A549 (cell line): ENCODE measurements at regions not wholly inside any gene's neighbourhood (a gene's known extent, or its start where the extent isn't known, plus 50 kb on each side); places are given as distances from the start of the nearest gene placed in this dataset.
"Not testable (repeated sequence)": the region's sequence is repeated elsewhere in the genome, so short reads cannot be mapped to it uniquely, and the experiment has no call there.

Source experiments
- ATAC-seq, 2 experiments: fragments of 200-7000 bp in 1 of 2; fragments of >200 bp in 1 of 2; cut with Nextera tagmentation in 1 of 2; cut with Tn5 transposase in 1 of 2; 3 replicates each; pipeline versions ENCODE4 v1.8.0 to v1.9.1; 2018 to 2020; ENCODE audit warnings: mild to moderate bottlenecking in 1 of 2, moderate library complexity in 1 of 2
- CTCF ChIA-PET: fragments of 300-600 bp; sonication (Branson Sonifier 250); formaldehyde crosslinking; extraction: SDS; loops from one replicate; lab custom pipeline; 2021; ENCODE audit warnings: antibody characterized with exemption, inconsistent platforms; lab: Yijun Ruan, JAX
- POLR2A ChIA-PET: fragments of 350-600 bp; formaldehyde crosslinking; extraction: SDS; loops from one replicate; lab custom pipeline; 2021; ENCODE audit warnings: antibody characterized with exemption, inconsistent platforms; lab: Yijun Ruan, JAX
- DNase-seq, 2 experiments: peaks; one replicate each; pipeline versions ENCODE4 v3.0.0 to v3.0.0-alpha.2; 2011 to 2016; ENCODE audit warnings: low read depth in 1 of 2, low spot score in 1 of 2
- FAIRE-seq: peaks from 2 replicates; lab custom pipeline; 2011; peaks lifted over from hg19 to GRCh38; lab: Jason Lieb, UNC
- H3K27ac ChIP-seq, 2 experiments: fragments of >200 bp; sonication (Bioruptor Twin); formaldehyde crosslinking; 3 replicates each; pipeline ENCODE4 v1.5.1; 2016 to 2017
- H3K4me1 ChIP-seq: fragments of >200 bp; sonication (Bioruptor Twin); formaldehyde crosslinking; 3 replicates; pipeline ENCODE4 v1.6.1; 2016
- H3K4me2 ChIP-seq: fragments of >200 bp; sonication (Bioruptor Twin); formaldehyde crosslinking; 3 replicates; pipeline ENCODE4 v1.6.1; 2016
- H3K4me3 ChIP-seq: fragments of >200 bp; sonication (Bioruptor Twin); formaldehyde crosslinking; 3 replicates; pipeline ENCODE4 v1.5.1; 2016
- H3K9me3 ChIP-seq: fragments of >200 bp; sonication (Bioruptor Twin); formaldehyde crosslinking; 3 replicates; pipeline ENCODE4 v1.6.1; 2016
- CBX2 ChIP-seq: fragments of 200-600 bp; sonication (generic); IDR thresholded peaks from 2 replicates; pipeline ENCODE4 v1.6.1; 2016; ENCODE audit warnings: low read depth, mild to moderate bottlenecking, borderline replicate concordance
- CBX8 ChIP-seq: fragments of 200-600 bp; sonication (generic); IDR thresholded peaks from 2 replicates; pipeline ENCODE4 v1.6.1; 2016
- EHF ChIP-seq: fragments of 250-450 bp; sonication (Bioruptor Pico); IDR thresholded peaks from 2 replicates; pipeline ENCODE4 v1.5.0; 2020; ENCODE audit warnings: mild to moderate bottlenecking
- EP300 ChIP-seq, 2 experiments: fragments of >200 bp; sonication (Bioruptor Twin); formaldehyde crosslinking; IDR thresholded peaks; 2 replicates in 1 of 2; 3 replicates in 1 of 2; pipeline ENCODE4 v1.6.1; 2016 to 2017
- FOXS1 ChIP-seq: fragments of 250-450 bp; sonication (Bioruptor Pico); IDR thresholded peaks from 2 replicates; pipeline ENCODE4 v1.5.0; 2020; ENCODE audit warnings: mild to moderate bottlenecking, moderate library complexity
- HOXB5 ChIP-seq: fragments of 250-450 bp; sonication (Bioruptor Pico); IDR thresholded peaks from 2 replicates; pipeline ENCODE4 v1.5.0; 2020; ENCODE audit warnings: mild to moderate bottlenecking, moderate library complexity
- JUN ChIP-seq, 2 experiments: fragments of >200 bp; sonication (Bioruptor Twin); formaldehyde crosslinking; IDR thresholded peaks; 2 replicates in 1 of 2; 3 replicates in 1 of 2; pipeline ENCODE4 v1.6.1; 2016 to 2017
- JUNB ChIP-seq: fragments of >200 bp; sonication (Bioruptor Twin); formaldehyde crosslinking; IDR thresholded peaks from 2 replicates; pipeline ENCODE4 v1.6.1; 2016
- MAZ ChIP-seq: fragments of 150-350 bp; IDR thresholded peaks from 2 replicates; pipeline ENCODE4 v1.6.1; 2014; ENCODE audit warnings: antibody characterized with exemption, low read depth, low read length, borderline replicate concordance
- MYC ChIP-seq: IDR thresholded peaks from 2 replicates; pipeline ENCODE4 v1.6.1; 2012; ENCODE audit warnings: mild to moderate bottlenecking, inconsistent platforms, low read length, improper control_type of control experiment, borderline replicate concordance
- NFE2L2 ChIP-seq: fragments of 150-350 bp; conservative IDR thresholded peaks from 2 replicates; pipeline ENCODE4 v1.6.1; 2014; ENCODE audit warnings: low read length
- NPAS2 ChIP-seq: fragments of 250-450 bp; sonication (Bioruptor Pico); IDR thresholded peaks from 2 replicates; pipeline ENCODE4 v1.8.0; 2022; ENCODE audit warnings: mild to moderate bottlenecking, moderate library complexity, borderline replicate concordance
- NR3C1 ChIP-seq: fragments of >200 bp; sonication (Bioruptor Twin); formaldehyde crosslinking; IDR thresholded peaks from 3 replicates; pipeline ENCODE4 v1.6.1; 2017
- PHF8 ChIP-seq: fragments of 200-600 bp; sonication (generic); IDR thresholded peaks from 2 replicates; pipeline ENCODE4 v1.6.1; 2016; ENCODE audit warnings: low read depth, mild to moderate bottlenecking, antibody characterized with exemption, moderate library complexity, borderline replicate concordance
- POLR2A ChIP-seq: IDR thresholded peaks from 2 replicates; pipeline ENCODE4 v1.6.1; 2012; ENCODE audit warnings: mild to moderate bottlenecking, low read length
- RAD21 ChIP-seq, 2 experiments: fragments of >200 bp in 1 of 2; sonication (Bioruptor Twin) in 1 of 2; formaldehyde crosslinking in 1 of 2; IDR thresholded peaks in 1 of 2; conservative IDR thresholded peaks in 1 of 2; 2 replicates in 1 of 2; 3 replicates in 1 of 2; pipeline ENCODE4 v1.6.1; 2012 to 2018; ENCODE audit warnings: inconsistent platforms in 1 of 2
- SMC3 ChIP-seq: fragments of >200 bp; sonication (Bioruptor Twin); formaldehyde crosslinking; IDR thresholded peaks from 3 replicates; pipeline ENCODE4 v1.6.1; 2018; ENCODE audit warnings: inconsistent platforms
- SREBF2 ChIP-seq: fragments of 450-650 bp; IDR thresholded peaks from 2 replicates; pipeline ENCODE4 v1.6.1; 2014; ENCODE audit warnings: mild to moderate bottlenecking, moderate library complexity
- TFCP2L1 ChIP-seq: fragments of 250-450 bp; sonication (Bioruptor Pico); IDR thresholded peaks from 2 replicates; pipeline ENCODE4 v1.5.0; 2021; ENCODE audit warnings: mild to moderate bottlenecking
- ZC3H11A ChIP-seq: fragments of 450-650 bp; IDR thresholded peaks from 2 replicates; pipeline ENCODE4 v1.6.1; 2014; ENCODE audit warnings: antibody characterized with exemption, mild to moderate bottlenecking
- ZFP36 ChIP-seq: fragments of 450-650 bp; IDR thresholded peaks from 2 replicates; pipeline ENCODE4 v1.6.1; 2014; ENCODE audit warnings: borderline replicate concordance; ENCODE audit not compliant: partially characterized antibody
- ZSCAN20 ChIP-seq: fragments of 250-450 bp; sonication (Bioruptor Pico); IDR thresholded peaks from 2 replicates; pipeline ENCODE4 v1.8.0; 2022; ENCODE audit warnings: mild to moderate bottlenecking, moderate library complexity
- WGBS: methylation state at CpG from one replicate; pipeline ENCODE4 v1.1.6; 2017; ENCODE audit errors: missing lambda C conversion rate; 5-methylcytosine and 5-hydroxymethylcytosine counted together
- TF ChIP-seq, protein P1 (sequence below): fragments of >200 bp; sonication (Bioruptor Twin); formaldehyde crosslinking; IDR thresholded peaks from 3 replicates; pipeline ENCODE4 v1.5.1; 2016
- TF ChIP-seq, protein P2 (sequence below): fragments of >200 bp; sonication (Bioruptor Twin); formaldehyde crosslinking; IDR thresholded peaks from 3 replicates; pipeline ENCODE4 v1.6.1; 2016
- TF ChIP-seq, protein P3 (sequence below): fragments of 250-450 bp; sonication (Bioruptor Pico); IDR thresholded peaks from 2 replicates; pipeline ENCODE4 v1.5.0; 2021; ENCODE audit warnings: mild to moderate bottlenecking, moderate library complexity, borderline replicate concordance
- TF ChIP-seq, protein P4 (sequence below): IDR thresholded peaks from 2 replicates; pipeline ENCODE4 v1.6.1; 2012; ENCODE audit warnings: low read depth, borderline replicate concordance

DNA sequence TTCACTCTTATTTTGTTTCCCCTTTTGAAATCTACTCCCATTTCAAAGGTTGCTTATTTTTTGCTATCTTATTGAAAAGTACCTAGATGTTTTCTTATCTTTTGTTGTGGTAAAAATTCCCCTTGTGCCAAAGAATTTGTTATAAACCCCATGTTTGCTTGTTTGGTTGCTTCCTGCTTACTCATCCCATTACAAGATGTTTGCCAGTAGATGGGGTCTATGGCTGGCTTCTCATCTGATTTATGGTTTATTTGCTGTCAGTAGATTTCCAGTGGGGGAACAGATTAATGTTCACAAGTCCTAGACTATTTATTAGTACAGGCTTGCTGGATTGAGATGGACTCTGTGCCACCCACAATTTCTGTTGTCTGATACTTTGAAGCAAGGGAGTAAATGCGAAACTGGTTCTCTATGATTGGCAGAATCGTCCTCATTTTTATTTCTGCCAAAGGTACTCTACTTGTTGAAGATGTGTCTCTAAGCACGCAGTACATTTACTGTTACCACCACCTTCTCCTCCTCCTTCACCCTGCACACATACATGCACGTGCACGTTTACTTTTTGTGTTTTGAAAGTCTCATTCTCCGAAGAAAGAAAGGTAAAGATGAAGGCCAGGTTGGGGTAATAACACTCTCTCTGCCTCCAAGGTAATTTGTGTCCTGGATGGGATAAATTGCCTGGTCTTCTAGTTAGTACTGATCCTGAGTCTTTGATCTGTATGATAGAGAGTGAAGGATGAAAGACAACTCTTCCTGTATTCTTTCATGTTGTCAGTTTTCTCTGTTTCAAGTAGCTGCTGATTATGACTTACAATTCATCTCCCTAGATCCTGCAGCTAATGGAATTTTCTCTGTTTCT is 117.2 kb upstream of the ATP2B1 start (continued):
- TF ChIP-seq, protein P1, sequence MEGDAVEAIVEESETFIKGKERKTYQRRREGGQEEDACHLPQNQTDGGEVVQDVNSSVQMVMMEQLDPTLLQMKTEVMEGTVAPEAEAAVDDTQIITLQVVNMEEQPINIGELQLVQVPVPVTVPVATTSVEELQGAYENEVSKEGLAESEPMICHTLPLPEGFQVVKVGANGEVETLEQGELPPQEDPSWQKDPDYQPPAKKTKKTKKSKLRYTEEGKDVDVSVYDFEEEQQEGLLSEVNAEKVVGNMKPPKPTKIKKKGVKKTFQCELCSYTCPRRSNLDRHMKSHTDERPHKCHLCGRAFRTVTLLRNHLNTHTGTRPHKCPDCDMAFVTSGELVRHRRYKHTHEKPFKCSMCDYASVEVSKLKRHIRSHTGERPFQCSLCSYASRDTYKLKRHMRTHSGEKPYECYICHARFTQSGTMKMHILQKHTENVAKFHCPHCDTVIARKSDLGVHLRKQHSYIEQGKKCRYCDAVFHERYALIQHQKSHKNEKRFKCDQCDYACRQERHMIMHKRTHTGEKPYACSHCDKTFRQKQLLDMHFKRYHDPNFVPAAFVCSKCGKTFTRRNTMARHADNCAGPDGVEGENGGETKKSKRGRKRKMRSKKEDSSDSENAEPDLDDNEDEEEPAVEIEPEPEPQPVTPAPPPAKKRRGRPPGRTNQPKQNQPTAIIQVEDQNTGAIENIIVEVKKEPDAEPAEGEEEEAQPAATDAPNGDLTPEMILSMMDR = 0 out of 3 replicates have a peak, but pooled peaks have one; percentile 11
- TF ChIP-seq MYC (no peak), NFE2L2 (no peak), CBX2 (no peak), EP300 (IDR thresholded peaks at IDR 0.05) (peak; percentile 84 to 87; a peak in 4 of 5 replicates), CBX8 (no peak), JUNB (peak; percentile 89), SMC3 (peak; percentile 50; the same call in 2 of the 3 replicates)
- TF ChIP-seq, protein P2, sequence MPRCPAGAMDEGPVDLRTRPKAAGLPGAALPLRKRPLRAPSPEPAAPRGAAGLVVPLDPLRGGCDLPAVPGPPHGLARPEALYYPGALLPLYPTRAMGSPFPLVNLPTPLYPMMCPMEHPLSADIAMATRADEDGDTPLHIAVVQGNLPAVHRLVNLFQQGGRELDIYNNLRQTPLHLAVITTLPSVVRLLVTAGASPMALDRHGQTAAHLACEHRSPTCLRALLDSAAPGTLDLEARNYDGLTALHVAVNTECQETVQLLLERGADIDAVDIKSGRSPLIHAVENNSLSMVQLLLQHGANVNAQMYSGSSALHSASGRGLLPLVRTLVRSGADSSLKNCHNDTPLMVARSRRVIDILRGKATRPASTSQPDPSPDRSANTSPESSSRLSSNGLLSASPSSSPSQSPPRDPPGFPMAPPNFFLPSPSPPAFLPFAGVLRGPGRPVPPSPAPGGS = peak; percentile 49; the same call in 1 of the 3 replicates

DNA sequence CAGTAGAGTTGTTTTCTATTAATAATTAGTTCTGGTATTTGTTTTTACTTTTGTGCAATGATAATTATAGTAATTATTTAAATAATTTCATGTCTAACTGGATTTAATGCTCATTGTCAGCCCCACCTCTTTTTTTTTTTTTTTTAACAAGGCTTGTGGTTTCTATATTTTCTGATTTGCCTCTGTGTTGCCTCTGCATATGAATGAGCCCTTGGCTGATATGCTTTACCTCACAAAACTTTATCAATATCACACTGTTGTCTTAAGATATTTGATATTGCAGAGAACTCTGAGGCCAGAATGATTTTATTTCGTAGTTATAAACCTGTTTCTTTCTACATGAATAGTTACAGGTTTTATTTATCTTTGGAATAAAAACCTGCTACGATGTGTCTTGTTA is 116.2 kb upstream of the ATP2B1 start:
- peak overlapping the region; percentile 83 for H3K4me2 ChIP-seq
- POLR2A ChIA-PET = no interaction called here

DNA sequence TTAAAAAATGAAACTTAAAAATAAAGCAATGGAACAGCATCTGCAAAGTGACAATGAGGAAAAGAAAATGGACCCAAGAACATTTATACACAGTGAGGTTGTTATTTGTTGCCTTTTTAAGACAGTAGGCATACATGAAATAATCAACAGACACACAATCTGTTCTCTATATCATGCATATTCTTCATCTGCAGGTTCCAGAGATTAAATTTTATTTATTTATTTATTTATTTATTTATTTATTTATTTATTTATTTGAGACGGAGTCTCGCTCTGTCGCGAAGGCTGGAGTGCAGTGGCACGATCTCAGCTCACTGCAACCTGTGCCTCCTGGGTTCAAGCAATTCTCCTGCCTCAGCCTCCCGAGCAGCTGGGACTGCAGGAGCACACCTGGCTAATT is 114.4 kb upstream of the ATP2B1 start:
- FAIRE-seq, H3K9me3 ChIP-seq, ATAC-seq, DNase-seq, H3K4me2 ChIP-seq, H3K4me3 ChIP-seq: not testable (repeated sequence)
- ChIA-PET POLR2A (interaction anchor here (1.0 kb wide), 1 partner anchor 114 kb away, joined by 8 read pairs; no protein-coding TSS in a partner anchor), CTCF (interaction anchor here (0.6 kb wide), 1 partner anchor 1077 kb away, joined by 3 read pairs; no protein-coding TSS in a partner anchor)
- Histone ChIP-seq H3K4me1 (peaks cover 28% of the 10 kb centered on the region), H3K27ac (0 out of 6 replicates have a peak overlapping the region, but pooled peaks of 1 of the 2 experiments have one; percentile 33)
- peak; percentile 40 for TF ChIP-seq ZC3H11A
- WGBS = 94% methylated on average over 6 of the region's 6 CpGs

More for the DNA sequence above, 116.2 kb upstream of the ATP2B1 start:
- peaks cover 27% of the 10 kb centered on the region for H3K4me1 ChIP-seq
- ATAC-seq (no peak), DNase-seq (peak in 1 of 2 experiments; percentile 30), FAIRE-seq (no peak)
- H3K27ac ChIP-seq = peak overlapping the region; percentile 77; a peak in 5 of 6 replicates
- no peak for TF ChIP-seq JUNB
- peak; percentile 78; the same call in 1 of the 2 replicates for TF ChIP-seq ZSCAN20 (CRISPR knock-in tag)
- H3K4me3 ChIP-seq = peak overlapping the region; percentile 30; the same call in 2 of the 3 replicates
- H3K9me3 ChIP-seq = no peaks in the 10 kb centered on the region
- CTCF ChIA-PET = interaction anchor here (0.7 kb wide), 1 partner anchor 15 kb away, joined by 3 read pairs; no protein-coding TSS in a partner anchor
- 2% methylated on average over 2 of the region's 2 CpGs for WGBS

DNA sequence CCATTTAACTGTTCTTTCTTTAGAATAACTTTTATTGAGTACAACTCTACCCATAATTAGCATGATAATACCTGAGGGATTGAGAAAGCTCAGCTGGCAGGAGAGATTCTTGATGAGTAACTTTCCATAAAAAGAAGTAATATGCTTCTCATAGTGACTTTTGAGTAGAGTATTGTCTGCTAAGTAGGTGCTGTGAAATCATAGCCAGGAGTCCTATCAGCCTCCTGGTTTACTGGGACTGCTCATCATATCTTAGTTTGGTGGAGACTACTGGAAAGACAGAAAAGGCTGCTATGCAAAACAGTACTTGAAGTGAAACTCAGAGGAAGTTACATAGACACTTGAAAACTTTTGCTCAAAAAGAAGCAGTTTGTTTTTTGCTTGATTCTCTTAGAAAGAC is 113.3 kb upstream of the ATP2B1 start:
- Histone ChIP-seq H3K9me3 (no peaks in the 10 kb centered on the region), H3K4me3 (no peak overlapping the region), H3K4me2 (no peak overlapping the region), H3K27ac (0 out of 6 replicates have a peak overlapping the region, but pooled peaks of 1 of the 2 experiments have one; percentile 10), H3K4me1 (peaks cover 39% of the 10 kb centered on the region)
- POLR2A ChIA-PET = no interaction called here
- CTCF ChIA-PET = no interaction called here
- no peak for ATAC-seq
- FAIRE-seq = no peak
- no peak for DNase-seq
- no peak for TF ChIP-seq TFCP2L1 (CRISPR knock-in tag)
- no peak for TF ChIP-seq EHF
- no peak for TF ChIP-seq PHF8
- TF ChIP-seq SMC3 = no peak
- no peak for TF ChIP-seq FOXS1 (CRISPR knock-in tag)
- TF ChIP-seq NR3C1 = no peak
- TF ChIP-seq JUN (IDR thresholded peaks at IDR 0.05) = no peak
- TF ChIP-seq, protein P3, sequence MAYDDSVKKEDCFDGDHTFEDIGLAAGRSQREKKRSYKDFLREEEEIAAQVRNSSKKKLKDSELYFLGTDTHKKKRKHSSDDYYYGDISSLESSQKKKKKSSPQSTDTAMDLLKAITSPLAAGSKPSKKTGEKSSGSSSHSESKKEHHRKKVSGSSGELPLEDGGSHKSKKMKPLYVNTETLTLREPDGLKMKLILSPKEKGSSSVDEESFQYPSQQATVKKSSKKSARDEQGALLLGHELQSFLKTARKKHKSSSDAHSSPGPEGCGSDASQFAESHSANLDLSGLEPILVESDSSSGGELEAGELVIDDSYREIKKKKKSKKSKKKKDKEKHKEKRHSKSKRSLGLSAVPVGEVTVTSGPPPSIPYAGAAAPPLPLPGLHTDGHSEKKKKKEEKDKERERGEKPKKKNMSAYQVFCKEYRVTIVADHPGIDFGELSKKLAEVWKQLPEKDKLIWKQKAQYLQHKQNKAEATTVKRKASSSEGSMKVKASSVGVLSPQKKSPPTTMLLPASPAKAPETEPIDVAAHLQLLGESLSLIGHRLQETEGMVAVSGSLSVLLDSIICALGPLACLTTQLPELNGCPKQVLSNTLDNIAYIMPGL (CRISPR knock-in tag) = no peak
- no peak for TF ChIP-seq ZFP36
- TF ChIP-seq ZC3H11A = no peak
- no peak for TF ChIP-seq HOXB5 (CRISPR knock-in tag)
- TF ChIP-seq SREBF2 = no peak
- TF ChIP-seq MAZ = no peak
- TF ChIP-seq, protein P4, sequence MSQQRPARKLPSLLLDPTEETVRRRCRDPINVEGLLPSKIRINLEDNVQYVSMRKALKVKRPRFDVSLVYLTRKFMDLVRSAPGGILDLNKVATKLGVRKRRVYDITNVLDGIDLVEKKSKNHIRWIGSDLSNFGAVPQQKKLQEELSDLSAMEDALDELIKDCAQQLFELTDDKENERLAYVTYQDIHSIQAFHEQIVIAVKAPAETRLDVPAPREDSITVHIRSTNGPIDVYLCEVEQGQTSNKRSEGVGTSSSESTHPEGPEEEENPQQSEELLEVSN = no peak
- no peak for TF ChIP-seq POLR2A
- no peak for TF ChIP-seq RAD21 (conservative IDR thresholded peaks at IDR 0.05 in 1 of 2, IDR thresholded peaks at IDR 0.05 in 1 of 2)
- TF ChIP-seq NPAS2 (CRISPR knock-in tag) = no peak
